ENCODE measurements at regions not wholly inside any gene's neighbourhood (a gene's known extent, or its start where the extent isn't known, plus 50 kb on each side); places are given as distances from the start of the nearest gene placed in this dataset.
"Not testable (repeated sequence)": the region's sequence is repeated elsewhere in the genome, so short reads cannot be mapped to it uniquely, and the experiment has no call there.

GRCh38 chr2:8138923-8139667 is 542.8 kb upstream of the ID2 start:
- in situ Hi-C loops (cut with MboI; ENCODE audit: low sequenced_read_pairs) = no loop called here

GRCh38 chr2:8139668-8140200 is 542.1 kb upstream of the ID2 start:
- in situ Hi-C loops (cut with MboI; ENCODE audit: low sequenced_read_pairs) = no loop called here

GRCh38 chr2:8141079-8141707 is 540.7 kb upstream of the ID2 start:
- in situ Hi-C loops (cut with MboI; ENCODE audit: low sequenced_read_pairs) = no loop called here

- in situ Hi-C loops (cut with MboI; ENCODE audit: low sequenced_read_pairs) = no loop called here
Measured at GRCh38 chr2:8141780-8142179, 540.1 kb upstream of the ID2 start.

GRCh38 chr2:8142461-8142860 is 539.4 kb upstream of the ID2 start:
- in situ Hi-C loops (cut with MboI; ENCODE audit: low sequenced_read_pairs) = no loop called here

GRCh38 chr2:8144131-8144631 is 537.7 kb upstream of the ID2 start:
- in situ Hi-C loops (cut with MboI; ENCODE audit: low sequenced_read_pairs) = no loop called here

- in situ Hi-C loops (cut with MboI; ENCODE audit: low sequenced_read_pairs) = no loop called here
Measured at GRCh38 chr2:8144785-8145184, 537.1 kb upstream of the ID2 start.

- in situ Hi-C loops (cut with MboI; ENCODE audit: low sequenced_read_pairs) = not testable (repeated sequence)
Measured at GRCh38 chr2:8145375-8145774, 536.5 kb upstream of the ID2 start.

GRCh38 chr2:8146132-8147005 is 535.5 kb upstream of the ID2 start:
- in situ Hi-C loops (cut with MboI; ENCODE audit: low sequenced_read_pairs) = no loop called here

GRCh38 chr2:8148260-8149006 is 533.4 kb upstream of the ID2 start:
- in situ Hi-C loops (cut with MboI; ENCODE audit: low sequenced_read_pairs) = no loop called here

- in situ Hi-C loops (cut with MboI; ENCODE audit: low sequenced_read_pairs) = no loop called here
Measured at GRCh38 chr2:8149007-8149405, 532.9 kb upstream of the ID2 start.

- in situ Hi-C loops (cut with MboI; ENCODE audit: low sequenced_read_pairs) = no loop called here
Measured at GRCh38 chr2:8149985-8150539, 531.8 kb upstream of the ID2 start.

GRCh38 chr2:8151888-8152287 is 530.0 kb upstream of the ID2 start:
- in situ Hi-C loops (cut with MboI; ENCODE audit: low sequenced_read_pairs) = no loop called here

- in situ Hi-C loops (cut with MboI; ENCODE audit: low sequenced_read_pairs) = no loop called here
Measured at GRCh38 chr2:8152392-8153257, 529.2 kb upstream of the ID2 start.

- in situ Hi-C loops (cut with MboI; ENCODE audit: low sequenced_read_pairs) = no loop called here
Measured at GRCh38 chr2:8153258-8153718, 528.6 kb upstream of the ID2 start.

- in situ Hi-C loops (cut with MboI; ENCODE audit: low sequenced_read_pairs) = no loop called here
Measured at GRCh38 chr2:8154270-8154669, 527.6 kb upstream of the ID2 start.

GRCh38 chr2:8154936-8155335 is 526.9 kb upstream of the ID2 start:
- in situ Hi-C loops (cut with MboI; ENCODE audit: low sequenced_read_pairs) = no loop called here

GRCh38 chr2:8157621-8158430 is 524.0 kb upstream of the ID2 start:
- in situ Hi-C loops (cut with MboI; ENCODE audit: low sequenced_read_pairs) = no loop called here

All from HL-60/S4 treated with phorbol 12-myristate 13-acetate at 8.2 ng/mL for 4 days and 3 days (cell line).